OCI-LY1 (cell line): ENCODE measurements at regions not wholly inside any gene's neighbourhood (a gene's known extent, or its start where the extent isn't known, plus 50 kb on each side); places are given as distances from the start of the nearest gene placed in this dataset.

ENCODE experiments used
- EZH2 ChIP-seq: fragments of 200-600 bp; sonication (generic), shearing (Covaris generic); IDR thresholded peaks from 2 replicates; pipeline ENCODE4 v1.8.0; 2017; ENCODE audit warnings: borderline replicate concordance, mixed run types, mild to moderate bottlenecking, antibody characterized with exemption, low read length, moderate library complexity, mixed read lengths
- TF ChIP-seq, protein P1 (sequence below): fragments of 200-600 bp; sonication (generic), shearing (Covaris generic); IDR thresholded peaks from 2 replicates; pipeline ENCODE4 v1.5.1; 2017; ENCODE audit warnings: mild to moderate bottlenecking, antibody characterized with exemption, low read length, moderate library complexity, mixed read lengths

DNA sequence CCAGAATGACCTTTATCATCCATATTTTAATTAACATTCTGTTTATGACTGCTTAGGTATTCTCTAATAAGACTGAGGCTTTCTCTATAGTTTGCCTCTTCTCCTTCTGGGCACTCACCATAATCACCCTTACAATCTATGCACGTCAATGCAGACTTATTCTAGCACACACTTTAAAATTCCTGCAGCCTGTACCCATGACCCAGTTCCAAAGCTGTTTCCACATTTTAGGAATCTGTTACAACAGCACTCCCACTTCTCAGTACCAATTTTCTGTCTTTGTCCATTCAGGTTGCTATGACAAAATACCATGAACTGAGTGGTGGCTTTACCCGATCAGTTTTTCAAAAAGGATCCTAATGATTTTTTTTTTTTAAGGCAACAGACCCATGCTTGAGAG is 103.5 kb downstream of the SOX14 start:
- TF ChIP-seq, protein P1, sequence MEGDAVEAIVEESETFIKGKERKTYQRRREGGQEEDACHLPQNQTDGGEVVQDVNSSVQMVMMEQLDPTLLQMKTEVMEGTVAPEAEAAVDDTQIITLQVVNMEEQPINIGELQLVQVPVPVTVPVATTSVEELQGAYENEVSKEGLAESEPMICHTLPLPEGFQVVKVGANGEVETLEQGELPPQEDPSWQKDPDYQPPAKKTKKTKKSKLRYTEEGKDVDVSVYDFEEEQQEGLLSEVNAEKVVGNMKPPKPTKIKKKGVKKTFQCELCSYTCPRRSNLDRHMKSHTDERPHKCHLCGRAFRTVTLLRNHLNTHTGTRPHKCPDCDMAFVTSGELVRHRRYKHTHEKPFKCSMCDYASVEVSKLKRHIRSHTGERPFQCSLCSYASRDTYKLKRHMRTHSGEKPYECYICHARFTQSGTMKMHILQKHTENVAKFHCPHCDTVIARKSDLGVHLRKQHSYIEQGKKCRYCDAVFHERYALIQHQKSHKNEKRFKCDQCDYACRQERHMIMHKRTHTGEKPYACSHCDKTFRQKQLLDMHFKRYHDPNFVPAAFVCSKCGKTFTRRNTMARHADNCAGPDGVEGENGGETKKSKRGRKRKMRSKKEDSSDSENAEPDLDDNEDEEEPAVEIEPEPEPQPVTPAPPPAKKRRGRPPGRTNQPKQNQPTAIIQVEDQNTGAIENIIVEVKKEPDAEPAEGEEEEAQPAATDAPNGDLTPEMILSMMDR, result no peak
- TF ChIP-seq EZH2, result no peak
